SK-N-SH treated with all-trans-retinoic acid at 6 μM for 48 hours (cell line): ENCODE measurements at regions not wholly inside any gene's neighbourhood (a gene's known extent, or its start where the extent isn't known, plus 50 kb on each side); places are given as distances from the start of the nearest gene placed in this dataset.

ENCODE experiments used
- ATAC-seq: fragments of 200-7000 bp; cut with Tn5 transposase; 3 replicates; pipeline ENCODE4 v1.9.1; 2020; ENCODE audit warnings: mild to moderate bottlenecking, moderate library complexity
- CSDC2 ChIP-seq: fragments of 250-450 bp; sonication (Bioruptor Pico); IDR thresholded peaks from 2 replicates; pipeline ENCODE4 v1.5.0; 2020; ENCODE audit warnings: mild to moderate bottlenecking, moderate library complexity
- ESRRG ChIP-seq: fragments of 250-450 bp; sonication (Bioruptor Pico); IDR thresholded peaks from 2 replicates; pipeline ENCODE4 v1.6.1; 2021; ENCODE audit warnings: mild to moderate bottlenecking
- GLIS3 ChIP-seq: fragments of 250-450 bp; sonication (Bioruptor Pico); IDR thresholded peaks from 2 replicates; pipeline ENCODE4 v1.5.0; 2020; ENCODE audit warnings: mild to moderate bottlenecking, moderate library complexity
- ISL1 ChIP-seq: fragments of 250-450 bp; sonication (Bioruptor Pico); IDR thresholded peaks from 2 replicates; pipeline ENCODE4 v2.1.2; 2022; ENCODE audit warnings: mild to moderate bottlenecking, moderate library complexity
- OSR1 ChIP-seq: fragments of 250-450 bp; sonication (Bioruptor Pico); IDR thresholded peaks from 2 replicates; pipeline ENCODE4 v1.8.0; 2022; ENCODE audit warnings: moderate library complexity, mild to moderate bottlenecking, inconsistent platforms
- PPARA ChIP-seq: fragments of 250-450 bp; sonication (Bioruptor Pico); IDR thresholded peaks from 2 replicates; pipeline ENCODE4 v1.5.0; 2020; ENCODE audit warnings: mild to moderate bottlenecking, borderline replicate concordance
- RARB ChIP-seq: fragments of 250-450 bp; sonication (Bioruptor Pico); IDR thresholded peaks from 2 replicates; pipeline ENCODE4 v1.8.0; 2021; ENCODE audit warnings: mild to moderate bottlenecking, moderate library complexity
- TOX ChIP-seq: fragments of 250-450 bp; sonication (Bioruptor Pico); IDR thresholded peaks from 2 replicates; pipeline ENCODE4 v1.8.0; 2021; ENCODE audit warnings: mild to moderate bottlenecking, moderate library complexity, borderline replicate concordance
- ZC3H10 ChIP-seq: fragments of 250-450 bp; sonication (Bioruptor Pico); IDR thresholded peaks from 2 replicates; pipeline ENCODE4 v1.5.1; 2021; ENCODE audit warnings: mild to moderate bottlenecking, moderate library complexity
- ZFP3 ChIP-seq: fragments of 250-450 bp; sonication (Bioruptor Pico); IDR thresholded peaks from 2 replicates; pipeline ENCODE4 v1.5.0; 2020; ENCODE audit warnings: mild to moderate bottlenecking, moderate library complexity
- ZNF565 ChIP-seq: fragments of 450-650 bp; formaldehyde crosslinking; conservative IDR thresholded peaks from 2 replicates; pipeline ENCODE4 v1.5.0; 2020; ENCODE audit warnings: low read depth, mild to moderate bottlenecking, moderate library complexity
- ZNF70 ChIP-seq: fragments of 450-650 bp; formaldehyde crosslinking; IDR thresholded peaks from 2 replicates; pipeline ENCODE4 v1.5.0; 2020; ENCODE audit warnings: mild to moderate bottlenecking, moderate library complexity
- ZNF8 ChIP-seq: fragments of 450-650 bp; formaldehyde crosslinking; IDR thresholded peaks from 2 replicates; pipeline ENCODE4 v1.5.0; 2020; ENCODE audit warnings: mild to moderate bottlenecking, moderate library complexity
- TF ChIP-seq, protein P1 (sequence below): fragments of 250-450 bp; sonication (Bioruptor Pico); IDR thresholded peaks from 2 replicates; pipeline ENCODE4 v1.8.0; 2021; ENCODE audit warnings: low read depth, mild to moderate bottlenecking, moderate library complexity, borderline replicate concordance
- TF ChIP-seq, protein P2 (sequence below): fragments of 250-450 bp; sonication (Bioruptor Pico); IDR thresholded peaks from 2 replicates; pipeline ENCODE4 v1.8.0; 2020; ENCODE audit warnings: mild to moderate bottlenecking, moderate library complexity, borderline replicate concordance
- TF ChIP-seq, protein P3 (sequence below): fragments of 250-450 bp; sonication (Bioruptor Pico); IDR thresholded peaks from 2 replicates; pipeline ENCODE4 v1.5.0; 2020; ENCODE audit warnings: mild to moderate bottlenecking, moderate library complexity

DNA sequence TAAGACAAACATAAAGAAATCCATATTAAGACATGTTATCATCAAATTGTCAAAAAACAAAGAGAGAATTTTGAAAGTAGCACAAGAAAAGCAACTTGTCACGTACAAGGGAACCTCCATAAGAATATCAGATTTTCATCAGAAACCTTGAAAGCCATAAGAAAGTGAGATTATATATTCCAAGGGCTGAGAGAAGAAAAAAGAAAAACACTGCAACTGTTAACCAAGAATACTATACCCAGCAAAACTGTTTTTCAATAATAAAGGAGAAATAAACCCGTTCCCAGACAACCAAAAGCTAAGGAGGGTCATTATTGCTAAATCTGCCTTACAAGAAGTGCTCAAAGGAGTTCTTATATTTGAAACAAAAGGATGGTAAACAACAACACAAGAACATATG, 94.7 kb upstream of the TSPAN8 start:
- no peak for ATAC-seq

DNA sequence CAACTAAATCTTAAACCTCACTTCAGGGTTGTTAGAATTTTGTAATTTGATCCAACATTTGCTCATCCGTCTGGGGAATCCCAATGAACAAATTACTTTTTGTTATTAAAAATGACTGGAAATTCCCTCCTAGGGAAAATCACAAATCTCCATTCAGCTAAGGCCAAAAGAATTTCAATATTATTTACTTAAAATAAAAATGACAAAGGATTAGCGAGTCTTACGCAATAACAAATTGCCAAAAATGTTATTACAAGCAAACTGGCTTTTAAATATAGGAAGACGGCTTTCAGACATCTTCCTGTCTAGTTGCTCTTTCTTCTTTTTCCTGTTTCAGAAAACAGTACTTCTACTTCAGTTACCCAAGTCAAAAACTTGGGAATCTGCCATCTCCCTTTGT, 92.4 kb upstream of the TSPAN8 start:
- TF ChIP-seq, protein P1, sequence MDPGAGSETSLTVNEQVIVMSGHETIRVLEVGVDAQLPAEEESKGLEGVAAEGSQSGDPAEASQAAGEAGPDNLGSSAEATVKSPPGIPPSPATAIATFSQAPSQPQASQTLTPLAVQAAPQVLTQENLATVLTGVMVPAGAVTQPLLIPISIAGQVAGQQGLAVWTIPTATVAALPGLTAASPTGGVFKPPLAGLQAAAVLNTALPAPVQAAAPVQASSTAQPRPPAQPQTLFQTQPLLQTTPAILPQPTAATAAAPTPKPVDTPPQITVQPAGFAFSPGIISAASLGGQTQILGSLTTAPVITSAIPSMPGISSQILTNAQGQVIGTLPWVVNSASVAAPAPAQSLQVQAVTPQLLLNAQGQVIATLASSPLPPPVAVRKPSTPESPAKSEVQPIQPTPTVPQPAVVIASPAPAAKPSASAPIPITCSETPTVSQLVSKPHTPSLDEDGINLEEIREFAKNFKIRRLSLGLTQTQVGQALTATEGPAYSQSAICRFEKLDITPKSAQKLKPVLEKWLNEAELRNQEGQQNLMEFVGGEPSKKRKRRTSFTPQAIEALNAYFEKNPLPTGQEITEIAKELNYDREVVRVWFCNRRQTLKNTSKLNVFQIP (CRISPR knock-in tag): no peak
- TF ChIP-seq ZC3H10 (CRISPR knock-in tag): no peak
- no peak for TF ChIP-seq OSR1 (CRISPR knock-in tag)
- ATAC-seq: no peak

More for the DNA sequence above, 94.7 kb upstream of the TSPAN8 start:
- TF ChIP-seq, protein P2, sequence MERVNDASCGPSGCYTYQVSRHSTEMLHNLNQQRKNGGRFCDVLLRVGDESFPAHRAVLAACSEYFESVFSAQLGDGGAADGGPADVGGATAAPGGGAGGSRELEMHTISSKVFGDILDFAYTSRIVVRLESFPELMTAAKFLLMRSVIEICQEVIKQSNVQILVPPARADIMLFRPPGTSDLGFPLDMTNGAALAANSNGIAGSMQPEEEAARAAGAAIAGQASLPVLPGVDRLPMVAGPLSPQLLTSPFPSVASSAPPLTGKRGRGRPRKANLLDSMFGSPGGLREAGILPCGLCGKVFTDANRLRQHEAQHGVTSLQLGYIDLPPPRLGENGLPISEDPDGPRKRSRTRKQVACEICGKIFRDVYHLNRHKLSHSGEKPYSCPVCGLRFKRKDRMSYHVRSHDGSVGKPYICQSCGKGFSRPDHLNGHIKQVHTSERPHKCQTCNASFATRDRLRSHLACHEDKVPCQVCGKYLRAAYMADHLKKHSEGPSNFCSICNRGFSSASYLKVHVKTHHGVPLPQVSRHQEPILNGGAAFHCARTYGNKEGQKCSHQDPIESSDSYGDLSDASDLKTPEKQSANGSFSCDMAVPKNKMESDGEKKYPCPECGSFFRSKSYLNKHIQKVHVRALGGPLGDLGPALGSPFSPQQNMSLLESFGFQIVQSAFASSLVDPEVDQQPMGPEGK (CRISPR knock-in tag): no peak
- TF ChIP-seq GLIS3 (no peak), CSDC2 (CRISPR knock-in tag) (no peak), ESRRG (CRISPR knock-in tag) (no peak)

DNA sequence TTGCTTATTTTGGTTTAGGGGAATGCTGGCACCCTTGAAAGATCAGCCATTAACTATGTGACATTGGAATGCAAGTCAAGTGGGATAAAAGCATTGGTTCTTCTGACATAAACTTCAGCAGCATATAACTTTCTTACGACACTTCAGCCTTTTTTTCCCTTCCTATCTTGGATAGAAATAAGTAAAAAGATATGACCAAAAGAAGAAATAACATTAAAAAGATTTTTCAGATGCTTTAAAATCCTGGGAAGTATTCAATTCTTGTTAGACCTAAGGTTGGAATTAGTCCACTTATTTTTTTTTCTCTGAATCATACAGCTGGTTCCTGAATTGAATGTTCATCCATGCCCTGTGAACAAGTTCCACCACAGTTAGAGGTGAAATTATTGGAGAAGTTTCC, 85.6 kb upstream of the TSPAN8 start:
- ATAC-seq: no peak
- TF ChIP-seq PPARA (CRISPR knock-in tag) (no peak), OSR1 (CRISPR knock-in tag) (no peak), ZNF70 (CRISPR knock-in tag) (no peak), ESRRG (CRISPR knock-in tag) (no peak), ZFP3 (CRISPR knock-in tag) (no peak), ZNF8 (no peak)
- TF ChIP-seq, protein P3, sequence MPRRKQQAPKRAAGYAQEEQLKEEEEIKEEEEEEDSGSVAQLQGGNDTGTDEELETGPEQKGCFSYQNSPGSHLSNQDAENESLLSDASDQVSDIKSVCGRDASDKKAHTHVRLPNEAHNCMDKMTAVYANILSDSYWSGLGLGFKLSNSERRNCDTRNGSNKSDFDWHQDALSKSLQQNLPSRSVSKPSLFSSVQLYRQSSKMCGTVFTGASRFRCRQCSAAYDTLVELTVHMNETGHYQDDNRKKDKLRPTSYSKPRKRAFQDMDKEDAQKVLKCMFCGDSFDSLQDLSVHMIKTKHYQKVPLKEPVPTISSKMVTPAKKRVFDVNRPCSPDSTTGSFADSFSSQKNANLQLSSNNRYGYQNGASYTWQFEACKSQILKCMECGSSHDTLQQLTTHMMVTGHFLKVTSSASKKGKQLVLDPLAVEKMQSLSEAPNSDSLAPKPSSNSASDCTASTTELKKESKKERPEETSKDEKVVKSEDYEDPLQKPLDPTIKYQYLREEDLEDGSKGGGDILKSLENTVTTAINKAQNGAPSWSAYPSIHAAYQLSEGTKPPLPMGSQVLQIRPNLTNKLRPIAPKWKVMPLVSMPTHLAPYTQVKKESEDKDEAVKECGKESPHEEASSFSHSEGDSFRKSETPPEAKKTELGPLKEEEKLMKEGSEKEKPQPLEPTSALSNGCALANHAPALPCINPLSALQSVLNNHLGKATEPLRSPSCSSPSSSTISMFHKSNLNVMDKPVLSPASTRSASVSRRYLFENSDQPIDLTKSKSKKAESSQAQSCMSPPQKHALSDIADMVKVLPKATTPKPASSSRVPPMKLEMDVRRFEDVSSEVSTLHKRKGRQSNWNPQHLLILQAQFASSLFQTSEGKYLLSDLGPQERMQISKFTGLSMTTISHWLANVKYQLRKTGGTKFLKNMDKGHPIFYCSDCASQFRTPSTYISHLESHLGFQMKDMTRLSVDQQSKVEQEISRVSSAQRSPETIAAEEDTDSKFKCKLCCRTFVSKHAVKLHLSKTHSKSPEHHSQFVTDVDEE: no peak
- TF ChIP-seq, all 23 proteins: peak for 0

DNA sequence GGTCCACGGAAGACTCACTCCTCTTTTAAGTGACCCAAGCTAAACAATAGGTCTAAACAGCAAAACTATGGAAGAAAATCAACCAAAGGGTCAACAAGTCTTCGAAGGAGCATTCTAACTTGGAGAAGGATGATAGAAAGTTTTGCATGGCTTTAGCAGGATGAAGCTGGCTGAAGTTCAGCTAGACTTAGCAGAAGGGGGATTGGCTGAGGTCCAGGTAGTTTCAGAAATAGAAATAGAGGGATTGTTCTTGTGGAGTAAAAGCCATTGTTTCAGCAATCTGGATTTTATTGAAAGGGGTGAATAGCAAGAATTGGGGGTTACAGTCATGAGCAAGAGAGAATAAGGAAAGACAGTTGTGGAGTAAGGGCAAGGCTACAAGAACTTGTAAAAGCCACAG, 84.7 kb upstream of the TSPAN8 start:
- no peak for ATAC-seq
- TF ChIP-seq, protein P3: no peak

DNA sequence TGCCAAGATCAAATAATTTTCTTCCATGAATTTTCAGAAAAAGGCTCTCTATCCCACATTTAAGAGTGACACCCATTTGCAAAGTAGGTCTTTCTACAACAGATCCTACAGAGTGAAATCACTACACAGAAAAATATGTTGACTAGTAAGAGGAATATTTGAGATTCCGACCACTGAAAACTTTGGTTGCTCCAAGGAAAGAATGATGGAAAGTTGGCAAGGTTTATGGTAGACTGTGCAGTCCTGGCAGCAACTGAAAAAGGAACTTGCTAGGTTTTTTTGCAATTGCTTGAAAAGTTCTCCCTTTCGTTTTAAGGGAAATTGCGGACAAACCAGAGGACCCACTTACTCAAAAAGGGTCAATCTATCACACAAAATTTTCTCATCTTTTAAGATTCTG, 83.1 kb upstream of the TSPAN8 start:
- TF ChIP-seq ZC3H10 (CRISPR knock-in tag) (no peak), ZNF70 (CRISPR knock-in tag) (no peak), TOX (CRISPR knock-in tag) (no peak)
- no peak for ATAC-seq

DNA sequence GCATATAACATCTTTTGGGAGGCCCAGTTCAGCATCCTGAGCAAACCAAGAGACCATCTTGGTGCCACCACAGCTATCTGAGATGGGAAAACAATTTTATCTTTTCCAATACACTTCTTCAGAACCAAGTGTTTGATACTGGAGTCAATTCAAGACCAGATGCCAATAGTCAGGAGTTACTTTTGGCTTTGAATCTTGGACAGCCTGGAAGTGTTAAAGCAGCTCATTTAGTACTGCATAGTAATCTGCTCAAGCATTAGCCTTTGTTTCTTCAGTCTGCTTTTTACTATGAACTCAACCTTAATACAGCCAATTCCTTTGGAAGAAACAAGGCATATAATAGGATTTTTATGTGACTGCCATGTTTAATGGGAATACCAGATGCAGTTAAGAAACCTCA, 81.9 kb upstream of the TSPAN8 start:
- no peak for ATAC-seq
- TF ChIP-seq ZNF70 (CRISPR knock-in tag): no peak
- no peak for TF ChIP-seq PPARA (CRISPR knock-in tag)
- no peak for TF ChIP-seq ISL1 (CRISPR knock-in tag)
- TF ChIP-seq ZNF565 (CRISPR knock-in tag): no peak
- TF ChIP-seq, protein P2 (CRISPR knock-in tag): no peak
- TF ChIP-seq, protein P1 (CRISPR knock-in tag): no peak
- no peak for TF ChIP-seq RARB (CRISPR knock-in tag)
- TF ChIP-seq ESRRG (CRISPR knock-in tag): no peak
- TF ChIP-seq GLIS3: no peak
- TF ChIP-seq, protein P3: no peak
